Effector memory CD8-positive, alpha-beta T cell (primary cell): ENCODE measurements at regions not wholly inside any gene's neighbourhood (a gene's known extent, or its start where the extent isn't known, plus 50 kb on each side); places are given as distances from the start of the nearest gene placed in this dataset.
"Not testable (repeated sequence)": the region's sequence is repeated elsewhere in the genome, so short reads cannot be mapped to it uniquely, and the experiment has no call there.

ENCODE experiments used
- ATAC-seq: fragments of 150-1000 bp; cut with Tn5 transposase; replicated peaks from 2 replicates; pipeline ENCODE4 v1.10.0; 2021; ENCODE audit warnings: mild to moderate bottlenecking, moderate library complexity
- DNase-seq, 3 experiments: peaks; one replicate each; pipeline ENCODE4 v3.0.0; 2021
- H3K27ac Mint-ChIP-seq, 2 donors: one replicate each; pipeline ENCODE4 v1.8.0; 2022; ENCODE audit warnings: mild to moderate bottlenecking in 2 of 2, mixed read lengths in 2 of 2, moderate library complexity in 2 of 2
- H3K27me3 Mint-ChIP-seq, 2 donors: one replicate each; pipeline ENCODE4 v1.8.0; 2022; ENCODE audit warnings: mixed read lengths in 2 of 2
- H3K36me3 Mint-ChIP-seq: one replicate; pipeline ENCODE4 v1.8.0; 2022; ENCODE audit warnings: mild to moderate bottlenecking, moderate library complexity, mixed read lengths; ENCODE audit not compliant: insufficient read depth
- H3K4me1 Mint-ChIP-seq, 2 donors: one replicate each; pipeline ENCODE4 v1.8.0; 2022; ENCODE audit warnings: low read depth in 2 of 2, mixed read lengths in 2 of 2
- H3K4me3 Mint-ChIP-seq, 2 donors: one replicate each; pipeline ENCODE4 v1.8.0; 2022; ENCODE audit warnings: mild to moderate bottlenecking in 2 of 2, mixed read lengths in 2 of 2, moderate library complexity in 2 of 2
- H3K9me3 Mint-ChIP-seq, 2 donors: one replicate each; pipeline ENCODE4 v1.8.0; 2022; ENCODE audit warnings: mixed read lengths in 2 of 2

- DNase-seq, result no peak
- ATAC-seq, result no peak
- no peak overlapping the region for H3K4me3 Mint-ChIP-seq
- no peaks in the 10 kb centered on the region for H3K4me1 Mint-ChIP-seq
- no peaks in the 10 kb centered on the region for H3K36me3 Mint-ChIP-seq
- no peak overlapping the region for H3K27ac Mint-ChIP-seq
- no peaks in the 10 kb centered on the region for H3K9me3 Mint-ChIP-seq
- H3K27me3 Mint-ChIP-seq, result peaks cover 0 to 12% of the 10 kb centered on the region in 2 donors
Observed at GRCh38 chr13:21917086-21918015, 246.5 kb downstream of the FGF9 start.

- H3K27me3 Mint-ChIP-seq, result peaks cover 0 to 27% of the 10 kb centered on the region in 2 donors
- H3K27ac Mint-ChIP-seq, result not testable (repeated sequence)
Observed at GRCh38 chr13:21920802-21921201, 249.9 kb downstream of the FGF9 start.

GRCh38 chr13:21924958-21925357 is 254.1 kb downstream of the FGF9 start:
- ATAC-seq (no peak), DNase-seq (no peak)
- Mint-ChIP-seq H3K27ac (no peak overlapping the region), H3K9me3 (no peaks in the 10 kb centered on the region), H3K4me3 (no peak overlapping the region), H3K27me3 (peaks cover 0 to 16% of the 10 kb centered on the region in 2 donors), H3K36me3 (no peaks in the 10 kb centered on the region), H3K4me1 (no peaks in the 10 kb centered on the region)

More at GRCh38 chr13:21920802-21921201, 249.9 kb downstream of the FGF9 start:
- not testable (repeated sequence) for DNase-seq, H3K4me1 Mint-ChIP-seq, H3K4me3 Mint-ChIP-seq, H3K36me3 Mint-ChIP-seq, H3K9me3 Mint-ChIP-seq, ATAC-seq

GRCh38 chr13:21925720-21926119 is 254.8 kb downstream of the FGF9 start:
- Mint-ChIP-seq H3K36me3 (no peaks in the 10 kb centered on the region), H3K9me3 (no peaks in the 10 kb centered on the region), H3K4me1 (no peaks in the 10 kb centered on the region), H3K27ac (peak overlapping the region in 1 of 2 donors; percentile 24), H3K27me3 (peaks cover 0 to 15% of the 10 kb centered on the region in 2 donors), H3K4me3 (no peak overlapping the region)
- DNase-seq, result no peak
- ATAC-seq, result no peak

GRCh38 chr13:21929400-21929799 is 258.5 kb downstream of the FGF9 start:
- H3K4me1 Mint-ChIP-seq, result no peaks in the 10 kb centered on the region
- H3K36me3 Mint-ChIP-seq, result no peaks in the 10 kb centered on the region
- ATAC-seq (no peak), DNase-seq (no peak)
- H3K27ac Mint-ChIP-seq, result peak overlapping the region in 1 of 2 donors; percentile 23
- no peak overlapping the region for H3K4me3 Mint-ChIP-seq
- no peaks in the 10 kb centered on the region for H3K9me3 Mint-ChIP-seq
- peaks cover 3 to 5% of the 10 kb centered on the region in 2 donors for H3K27me3 Mint-ChIP-seq

GRCh38 chr13:21930536-21930935 is 259.7 kb downstream of the FGF9 start:
- H3K4me3 Mint-ChIP-seq, result no peak overlapping the region
- ATAC-seq, result no peak
- no peak for DNase-seq
- peaks cover 0 to 5% of the 10 kb centered on the region in 2 donors for H3K27me3 Mint-ChIP-seq
- H3K9me3 Mint-ChIP-seq, result no peaks in the 10 kb centered on the region
- H3K27ac Mint-ChIP-seq, result peak overlapping the region in 1 of 2 donors; percentile 79
- H3K36me3 Mint-ChIP-seq, result no peaks in the 10 kb centered on the region
- no peaks in the 10 kb centered on the region for H3K4me1 Mint-ChIP-seq

GRCh38 chr13:21932578-21932977 is 261.7 kb downstream of the FGF9 start:
- Mint-ChIP-seq H3K27me3 (peaks cover 0 to 6% of the 10 kb centered on the region in 2 donors), H3K27ac (no peak overlapping the region), H3K36me3 (no peaks in the 10 kb centered on the region), H3K4me1 (no peaks in the 10 kb centered on the region), H3K9me3 (no peaks in the 10 kb centered on the region), H3K4me3 (no peak overlapping the region)
- ATAC-seq (no peak), DNase-seq (no peak)

- H3K36me3 Mint-ChIP-seq, result no peaks in the 10 kb centered on the region
- no peak overlapping the region for H3K27ac Mint-ChIP-seq
- peaks cover 0 to 1% of the 10 kb centered on the region in 2 donors for H3K9me3 Mint-ChIP-seq
- H3K4me3 Mint-ChIP-seq, result no peak overlapping the region
- no peak for ATAC-seq
- H3K4me1 Mint-ChIP-seq, result no peaks in the 10 kb centered on the region
- peaks cover 0 to 10% of the 10 kb centered on the region in 2 donors for H3K27me3 Mint-ChIP-seq
- DNase-seq, result no peak
Observed at GRCh38 chr13:21932996-21933395, 262.1 kb downstream of the FGF9 start.

- peaks cover 0 to 17% of the 10 kb centered on the region in 2 donors for H3K27me3 Mint-ChIP-seq
- no peak for ATAC-seq
- H3K27ac Mint-ChIP-seq, result no peak overlapping the region
- no peak overlapping the region for H3K4me3 Mint-ChIP-seq
- H3K4me1 Mint-ChIP-seq, result no peaks in the 10 kb centered on the region
- no peak for DNase-seq
- peaks cover 0 to 1% of the 10 kb centered on the region in 2 donors for H3K9me3 Mint-ChIP-seq
- H3K36me3 Mint-ChIP-seq, result no peaks in the 10 kb centered on the region
Observed at GRCh38 chr13:21934284-21934683, 263.4 kb downstream of the FGF9 start.

- no peaks in the 10 kb centered on the region for H3K4me1 Mint-ChIP-seq
- peaks cover 0 to 14% of the 10 kb centered on the region in 2 donors for H3K27me3 Mint-ChIP-seq
- no peak for ATAC-seq
Observed at GRCh38 chr13:21936674-21937073, 265.8 kb downstream of the FGF9 start.

GRCh38 chr13:21938168-21938567 is 267.3 kb downstream of the FGF9 start:
- no peak for ATAC-seq
- Mint-ChIP-seq H3K36me3 (no peaks in the 10 kb centered on the region), H3K4me3 (no peak overlapping the region), H3K27ac (no peak overlapping the region), H3K9me3 (peaks cover 0 to 1% of the 10 kb centered on the region in 2 donors), H3K4me1 (no peaks in the 10 kb centered on the region), H3K27me3 (peaks cover 0 to 12% of the 10 kb centered on the region in 2 donors)
- no peak for DNase-seq

More at GRCh38 chr13:21936674-21937073, 265.8 kb downstream of the FGF9 start:
- Mint-ChIP-seq H3K27ac (no peak overlapping the region), H3K9me3 (peaks cover 0 to 1% of the 10 kb centered on the region in 2 donors), H3K36me3 (no peaks in the 10 kb centered on the region), H3K4me3 (no peak overlapping the region)
- DNase-seq, result no peak

- Mint-ChIP-seq H3K27me3 (peaks cover 0 to 12% of the 10 kb centered on the region in 2 donors), H3K27ac (no peak overlapping the region), H3K9me3 (peaks cover 0 to 1% of the 10 kb centered on the region in 2 donors), H3K4me3 (no peak overlapping the region), H3K36me3 (no peaks in the 10 kb centered on the region), H3K4me1 (no peaks in the 10 kb centered on the region)
- ATAC-seq, result no peak
- DNase-seq, result no peak
Observed at GRCh38 chr13:21938636-21939035, 267.8 kb downstream of the FGF9 start.

- ATAC-seq, result no peak
- Mint-ChIP-seq H3K9me3 (peaks cover 0 to 7% of the 10 kb centered on the region in 2 donors), H3K4me1 (no peaks in the 10 kb centered on the region), H3K27me3 (peaks cover 0 to 12% of the 10 kb centered on the region in 2 donors), H3K4me3 (no peak overlapping the region), H3K27ac (no peak overlapping the region), H3K36me3 (no peaks in the 10 kb centered on the region)
- no peak for DNase-seq
Observed at GRCh38 chr13:21942061-21942460, 271.2 kb downstream of the FGF9 start.

- no peak for DNase-seq
- Mint-ChIP-seq H3K27me3 (no peaks in the 10 kb centered on the region), H3K4me1 (no peaks in the 10 kb centered on the region), H3K4me3 (no peak overlapping the region), H3K9me3 (peaks cover 0 to 5% of the 10 kb centered on the region in 2 donors), H3K36me3 (no peaks in the 10 kb centered on the region), H3K27ac (no peak overlapping the region)
- ATAC-seq, result no peak
Observed at GRCh38 chr13:21944610-21945009, 273.7 kb downstream of the FGF9 start.
